ENCODE measurements at regions not wholly inside any gene's neighbourhood (a gene's known extent, or its start where the extent isn't known, plus 50 kb on each side); places are given as distances from the start of the nearest gene placed in this dataset.

DNA sequence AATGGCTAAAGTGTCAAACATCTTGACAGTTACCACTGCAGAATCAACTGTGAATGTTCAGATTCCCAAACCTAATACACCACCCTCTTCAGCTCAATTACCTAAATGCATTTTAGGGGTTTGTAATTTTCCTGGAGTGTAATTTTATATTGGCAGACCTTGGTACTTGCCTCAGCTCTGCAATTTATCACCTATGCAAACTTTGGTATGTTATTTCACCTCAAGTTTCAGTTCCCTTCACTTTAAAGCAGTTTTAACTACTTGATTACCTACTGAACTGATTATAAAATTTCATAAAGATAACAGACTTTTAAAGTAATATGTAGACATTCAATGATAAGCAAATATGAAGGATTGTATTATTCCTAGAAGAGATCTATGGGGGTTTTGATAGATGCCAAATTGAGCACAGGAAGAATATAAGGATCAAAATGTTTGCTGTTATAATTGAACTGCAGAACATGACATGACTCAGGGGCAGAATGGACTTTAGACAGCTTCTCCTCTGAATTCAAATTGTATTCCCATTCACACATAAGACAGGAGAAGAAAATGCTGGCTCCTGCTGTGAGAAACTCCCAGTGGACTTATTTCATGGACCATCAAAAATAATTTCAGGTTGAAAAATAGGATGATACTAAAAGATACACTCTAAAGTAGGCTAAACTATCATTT is 491.5 kb upstream of the LUZP2 start:
- no peak overlapping the region for H3K27ac Mint-ChIP-seq
- H3K4me1 Mint-ChIP-seq = no peaks in the 10 kb centered on the region
- peaks cover 0 to 27% (median 7%) of the 10 kb centered on the region in 3 donors for H3K9me3 Mint-ChIP-seq
- no peaks in the 10 kb centered on the region for H3K36me3 Mint-ChIP-seq
- no peak overlapping the region for H3K4me3 Mint-ChIP-seq
- no peaks in the 10 kb centered on the region for H3K27me3 Mint-ChIP-seq

DNA sequence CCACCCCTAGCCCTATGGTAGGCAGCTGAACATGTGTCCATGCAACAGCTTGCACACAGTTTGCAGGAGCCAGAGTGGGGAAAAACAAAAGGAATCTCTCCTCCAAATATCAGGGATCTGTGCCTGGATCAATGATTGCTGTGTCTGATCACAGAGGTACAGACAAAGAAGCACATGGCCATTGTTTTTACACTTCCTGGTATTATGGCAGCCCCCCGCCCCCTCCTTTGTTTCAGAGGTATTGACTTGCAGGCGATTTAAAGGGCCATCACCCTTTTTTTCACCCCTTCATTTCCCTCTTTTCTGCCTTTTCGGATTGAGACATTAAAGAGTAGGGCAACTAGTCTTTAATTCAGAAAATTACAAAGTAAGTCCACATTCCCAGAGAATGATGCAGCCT is 453.0 kb upstream of the LUZP2 start:
- Mint-ChIP-seq H3K27me3 (no peaks in the 10 kb centered on the region), H3K4me1 (no peaks in the 10 kb centered on the region), H3K36me3 (no peaks in the 10 kb centered on the region), H3K4me3 (no peak overlapping the region), H3K27ac (no peak overlapping the region), H3K9me3 (peaks cover 0 to 13% (median 6%) of the 10 kb centered on the region in 3 donors)

DNA sequence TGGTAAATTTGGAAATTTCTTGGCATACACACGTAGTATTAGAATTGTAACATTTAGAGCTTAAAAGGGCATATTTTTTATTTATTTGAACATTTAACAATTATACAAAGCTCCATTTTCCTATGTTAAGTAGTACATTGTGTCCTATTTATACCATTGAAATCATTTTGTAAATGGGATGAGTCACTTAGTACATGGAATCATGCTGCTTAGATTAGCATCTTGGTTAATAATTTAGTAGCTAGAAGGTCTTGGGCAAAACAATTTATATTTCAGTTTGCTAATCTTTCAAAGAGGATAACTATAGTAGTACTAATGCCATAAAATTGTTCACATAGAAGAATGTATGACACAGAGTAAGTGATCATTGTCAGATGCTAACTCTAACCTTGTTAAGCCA is 450.1 kb upstream of the LUZP2 start:
- Mint-ChIP-seq H3K4me1 (no peaks in the 10 kb centered on the region), H3K27me3 (no peaks in the 10 kb centered on the region), H3K9me3 (peaks cover 3 to 13% (median 12%) of the 10 kb centered on the region in 3 donors), H3K27ac (no peak overlapping the region), H3K36me3 (no peaks in the 10 kb centered on the region), H3K4me3 (no peak overlapping the region)

DNA sequence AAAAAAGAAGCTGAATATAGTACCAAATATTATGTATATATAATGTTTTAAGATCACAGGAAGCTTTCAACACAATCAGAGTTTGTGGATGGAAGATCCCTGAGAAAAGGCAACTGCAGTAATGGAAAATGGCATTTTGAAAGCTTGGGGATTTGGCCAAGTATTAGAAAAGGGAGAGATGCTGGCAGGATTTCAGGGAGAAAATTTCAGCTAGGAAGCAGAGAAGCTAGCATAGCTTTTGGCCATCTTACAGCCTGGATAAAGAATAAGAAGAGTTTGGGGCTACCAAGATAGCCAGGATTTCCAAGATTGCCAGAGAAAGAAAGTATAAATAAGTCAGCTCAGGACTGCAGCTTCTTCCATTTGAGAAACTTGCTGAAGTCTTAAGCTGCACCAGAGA is 440.8 kb upstream of the LUZP2 start:
- no peak overlapping the region for H3K4me3 Mint-ChIP-seq
- H3K9me3 Mint-ChIP-seq = peaks cover 0 to 1% (median 0%) of the 10 kb centered on the region in 3 donors
- no peak overlapping the region for H3K27ac Mint-ChIP-seq
- H3K4me1 Mint-ChIP-seq = no peaks in the 10 kb centered on the region
- H3K36me3 Mint-ChIP-seq = peaks cover 2% of the 10 kb centered on the region
- no peaks in the 10 kb centered on the region for H3K27me3 Mint-ChIP-seq

DNA sequence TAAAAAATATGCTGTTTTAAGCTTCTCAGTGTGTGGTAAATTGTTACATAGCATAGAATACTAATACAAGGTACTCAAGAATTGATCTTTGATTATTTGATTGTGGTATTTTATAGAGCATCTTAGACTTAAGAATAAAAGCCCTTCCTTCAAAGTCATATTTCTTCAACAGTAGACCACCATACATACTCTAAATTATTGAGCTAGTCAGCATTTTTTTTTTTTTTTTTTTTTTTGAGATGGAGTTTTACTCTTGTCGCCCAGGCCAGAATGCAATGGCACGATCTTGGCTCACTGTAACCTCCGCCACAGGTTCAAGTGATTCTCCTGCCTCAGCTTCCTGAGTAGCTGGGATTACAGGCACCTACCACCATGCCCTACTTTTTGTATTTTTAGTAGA is 436.7 kb upstream of the LUZP2 start:
- Mint-ChIP-seq H3K36me3 (peaks cover 2% of the 10 kb centered on the region), H3K27ac (no peak overlapping the region), H3K4me1 (no peaks in the 10 kb centered on the region), H3K27me3 (no peaks in the 10 kb centered on the region), H3K9me3 (peaks cover 0 to 4% (median 3%) of the 10 kb centered on the region in 3 donors), H3K4me3 (no peak overlapping the region)

DNA sequence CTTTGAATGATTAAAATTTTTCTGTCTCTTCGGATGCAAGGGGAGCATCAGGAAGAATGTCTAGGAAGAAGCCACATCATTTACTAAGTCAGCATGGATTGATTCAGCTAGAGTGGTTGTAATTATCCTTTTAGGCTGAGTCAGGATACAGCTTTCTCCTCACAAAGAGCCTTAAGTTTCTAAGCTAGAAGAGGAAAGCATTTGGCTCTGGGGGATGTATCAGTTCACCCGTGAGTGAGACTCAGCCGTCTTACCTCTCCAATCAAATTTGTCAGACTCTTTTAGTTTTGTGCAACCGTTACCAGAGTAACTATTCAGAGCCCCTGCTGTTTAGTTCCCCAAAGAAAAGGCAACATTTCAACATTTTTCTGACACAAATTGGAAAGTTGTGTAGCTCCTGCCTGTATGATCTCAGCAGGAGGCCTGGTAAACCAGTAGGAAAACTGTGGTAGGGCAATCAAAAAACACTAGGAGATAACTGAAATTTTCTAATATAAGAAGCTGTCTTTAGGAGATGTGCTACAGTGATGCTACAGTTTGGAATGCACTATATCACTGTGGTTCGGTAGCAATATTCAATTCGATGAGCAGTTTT is 432.4 kb upstream of the LUZP2 start:
- Mint-ChIP-seq H3K27me3 (no peaks in the 10 kb centered on the region), H3K4me1 (no peaks in the 10 kb centered on the region), H3K27ac (peak overlapping the region in 1 of 3 donors; percentile 23), H3K36me3 (no peaks in the 10 kb centered on the region), H3K4me3 (no peak overlapping the region), H3K9me3 (peaks cover 0 to 4% (median 4%) of the 10 kb centered on the region in 3 donors)

DNA sequence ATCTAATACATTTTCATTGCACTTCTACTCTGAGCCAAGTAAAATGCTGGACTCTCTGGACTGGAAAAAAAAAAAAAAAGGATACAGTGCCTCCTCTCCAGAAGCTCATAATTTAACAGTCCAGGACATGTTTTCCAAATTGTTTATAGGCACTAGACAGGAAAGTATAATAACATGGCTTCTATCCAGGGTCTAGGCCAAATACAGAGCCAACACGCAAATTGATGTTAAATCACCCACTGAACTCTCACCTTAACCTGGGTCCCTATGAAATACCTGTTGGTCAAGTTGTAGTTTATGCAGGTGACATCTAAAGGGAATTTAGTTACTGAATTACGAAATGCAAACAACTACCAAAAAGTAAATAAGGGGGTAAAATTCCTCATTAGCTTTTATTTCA is 428.7 kb upstream of the LUZP2 start:
- Mint-ChIP-seq H3K27me3 (no peaks in the 10 kb centered on the region), H3K36me3 (no peaks in the 10 kb centered on the region), H3K4me1 (no peaks in the 10 kb centered on the region), H3K9me3 (peaks cover 3 to 6% (median 4%) of the 10 kb centered on the region in 3 donors), H3K27ac (no peak overlapping the region), H3K4me3 (no peak overlapping the region)

DNA sequence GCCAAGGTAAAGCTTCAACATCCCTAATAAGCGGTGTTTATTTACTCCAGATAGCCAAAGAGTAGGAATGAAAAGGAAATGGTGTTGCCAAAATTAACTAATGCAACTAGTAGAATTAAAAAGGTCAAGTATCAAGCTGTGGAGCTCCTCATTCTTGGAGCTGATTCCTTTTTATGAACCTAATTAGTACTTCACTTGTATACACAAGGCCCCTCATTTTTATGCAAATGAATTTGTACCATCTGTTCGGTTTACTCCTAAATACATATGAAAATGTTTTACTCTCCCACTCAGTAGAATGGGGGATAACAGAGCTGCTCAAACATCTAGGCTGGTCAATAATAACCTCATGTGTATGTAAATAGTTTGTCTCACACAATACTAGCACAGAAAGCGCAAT is 426.4 kb upstream of the LUZP2 start:
- H3K36me3 Mint-ChIP-seq = no peaks in the 10 kb centered on the region
- H3K4me3 Mint-ChIP-seq = no peak overlapping the region
- H3K4me1 Mint-ChIP-seq = no peaks in the 10 kb centered on the region
- H3K27me3 Mint-ChIP-seq = no peaks in the 10 kb centered on the region
- H3K27ac Mint-ChIP-seq = no peak overlapping the region
- H3K9me3 Mint-ChIP-seq = peaks cover 3 to 4% (median 4%) of the 10 kb centered on the region in 3 donors

DNA sequence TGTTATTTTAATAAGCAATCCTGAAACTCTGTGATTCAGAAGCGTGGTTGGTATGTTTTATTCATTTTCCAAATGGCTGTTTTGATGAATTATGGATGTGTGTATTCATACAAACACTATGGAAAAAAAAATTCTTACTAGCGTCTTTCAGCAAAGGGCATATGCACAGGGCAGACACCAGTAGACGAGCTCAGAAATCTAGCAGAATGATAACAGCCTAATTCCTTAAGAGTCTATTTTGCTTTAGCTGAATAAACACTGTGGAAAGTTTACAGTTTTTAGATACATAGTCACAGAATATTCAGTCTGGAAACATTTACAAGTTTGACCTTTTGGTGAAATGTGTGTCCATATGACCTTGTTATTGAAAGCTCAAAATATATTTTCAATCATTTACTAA is 418.8 kb upstream of the LUZP2 start:
- Mint-ChIP-seq H3K27ac (no peak overlapping the region), H3K4me3 (no peak overlapping the region), H3K36me3 (no peaks in the 10 kb centered on the region), H3K9me3 (peaks cover 0 to 6% (median 2%) of the 10 kb centered on the region in 3 donors), H3K4me1 (no peaks in the 10 kb centered on the region), H3K27me3 (no peaks in the 10 kb centered on the region)

DNA sequence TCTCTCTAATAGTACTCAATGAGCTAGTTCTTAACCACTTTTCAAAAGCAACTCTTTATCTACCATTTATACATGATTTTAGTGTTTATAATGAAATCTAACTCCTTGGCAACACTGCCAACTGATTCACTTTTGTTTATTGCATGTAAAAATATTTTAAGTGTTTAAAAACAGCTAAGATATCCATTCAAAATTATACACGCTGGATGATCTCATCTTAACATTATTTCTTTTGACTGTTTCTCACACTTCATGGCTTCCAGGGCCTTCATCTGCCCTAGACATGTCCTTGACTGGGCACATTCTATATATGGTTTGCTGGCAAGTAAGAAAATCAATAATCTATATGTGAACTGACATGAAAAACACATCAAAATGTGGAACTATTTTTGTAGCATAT is 414.6 kb upstream of the LUZP2 start:
- H3K36me3 Mint-ChIP-seq = no peaks in the 10 kb centered on the region
- no peak overlapping the region for H3K4me3 Mint-ChIP-seq
- no peaks in the 10 kb centered on the region for H3K27me3 Mint-ChIP-seq
- no peak overlapping the region for H3K27ac Mint-ChIP-seq
- H3K9me3 Mint-ChIP-seq = peaks cover 0 to 7% (median 0%) of the 10 kb centered on the region in 3 donors
- H3K4me1 Mint-ChIP-seq = no peaks in the 10 kb centered on the region

DNA sequence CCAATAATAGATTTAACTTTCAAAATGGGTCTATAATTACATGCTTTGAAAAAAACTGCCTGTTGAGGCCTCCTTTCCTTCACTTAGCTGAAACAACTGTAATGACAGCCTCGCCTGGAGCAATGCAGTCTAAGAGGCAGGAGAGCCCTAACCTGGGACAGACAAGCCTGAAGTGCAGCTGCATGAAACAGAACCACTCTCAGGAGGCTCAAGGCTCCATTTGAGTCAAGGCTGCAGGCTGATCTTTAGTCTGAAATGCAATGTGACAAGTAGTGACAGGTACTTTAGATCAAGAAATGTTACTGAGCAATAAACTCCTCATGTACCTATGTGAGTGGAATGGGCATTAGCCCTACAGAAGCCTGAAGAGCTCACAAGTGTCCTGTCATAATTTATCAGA is 414.0 kb upstream of the LUZP2 start:
- no peak overlapping the region for H3K4me3 Mint-ChIP-seq
- H3K4me1 Mint-ChIP-seq = no peaks in the 10 kb centered on the region
- no peak overlapping the region for H3K27ac Mint-ChIP-seq
- H3K36me3 Mint-ChIP-seq = no peaks in the 10 kb centered on the region
- no peaks in the 10 kb centered on the region for H3K27me3 Mint-ChIP-seq
- peaks cover 0 to 7% (median 3%) of the 10 kb centered on the region in 3 donors for H3K9me3 Mint-ChIP-seq

DNA sequence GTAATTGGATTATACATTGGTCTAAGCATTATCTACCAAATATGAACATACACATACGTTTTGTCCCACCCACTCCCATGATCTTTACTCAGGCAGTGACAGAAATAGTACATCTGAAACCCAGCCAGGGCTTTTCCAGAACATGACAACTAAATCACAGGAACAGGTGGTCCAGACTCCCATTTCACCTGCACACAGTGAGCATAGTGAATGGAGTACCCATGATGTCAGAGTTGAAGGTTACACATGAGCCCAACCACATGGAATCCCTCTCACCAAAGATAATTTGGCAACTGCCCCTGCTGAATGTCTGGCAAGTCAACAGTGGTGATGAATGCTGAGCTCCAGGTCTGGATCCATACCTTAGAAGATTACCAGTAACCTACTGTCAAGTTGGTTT is 411.9 kb upstream of the LUZP2 start:
- H3K36me3 Mint-ChIP-seq = no peaks in the 10 kb centered on the region
- H3K9me3 Mint-ChIP-seq = peaks cover 0 to 4% (median 3%) of the 10 kb centered on the region in 3 donors
- H3K27me3 Mint-ChIP-seq = no peaks in the 10 kb centered on the region
- H3K4me1 Mint-ChIP-seq = no peaks in the 10 kb centered on the region
- no peak overlapping the region for H3K27ac Mint-ChIP-seq
- no peak overlapping the region for H3K4me3 Mint-ChIP-seq

DNA sequence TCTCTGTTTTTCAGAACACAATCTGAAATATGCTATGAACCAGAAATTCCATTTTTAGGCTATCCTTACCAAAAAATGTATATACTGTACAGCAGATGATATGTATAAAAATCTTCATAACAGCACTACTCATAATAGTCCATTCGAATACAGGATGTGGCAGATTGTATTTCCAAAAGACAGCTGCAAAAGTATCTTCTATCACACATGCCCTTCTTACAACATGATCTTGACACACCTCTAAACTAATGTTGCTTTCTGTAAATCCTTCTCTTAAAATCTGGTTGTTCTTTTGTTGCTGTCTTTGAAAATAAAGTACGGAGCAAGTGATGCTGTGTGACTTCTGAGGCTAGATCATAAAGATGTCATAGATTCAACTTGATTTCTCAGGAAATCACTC is 409.9 kb upstream of the LUZP2 start:
- Mint-ChIP-seq H3K27me3 (no peaks in the 10 kb centered on the region), H3K9me3 (peaks cover 0 to 4% (median 3%) of the 10 kb centered on the region in 3 donors), H3K4me1 (no peaks in the 10 kb centered on the region), H3K4me3 (no peak overlapping the region), H3K27ac (no peak overlapping the region), H3K36me3 (no peaks in the 10 kb centered on the region)

DNA sequence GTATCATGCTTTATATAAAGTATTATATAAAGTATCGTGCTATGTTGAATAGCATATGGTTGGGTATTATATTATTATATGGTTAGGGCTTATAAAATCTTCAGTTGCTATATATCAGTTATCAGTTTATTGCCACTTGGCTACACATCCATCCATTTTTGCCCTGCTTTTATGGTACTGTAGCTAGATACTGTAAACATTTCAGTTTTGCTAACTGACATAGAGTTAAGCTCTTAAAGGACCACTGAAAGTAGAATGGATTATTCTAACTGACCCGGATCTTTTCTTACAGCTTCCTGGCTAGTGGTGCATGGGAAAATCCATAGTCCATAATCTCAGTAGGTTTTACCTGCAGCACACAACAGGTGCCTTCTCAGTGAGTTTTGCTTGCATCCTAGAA is 405.3 kb upstream of the LUZP2 start:
- Mint-ChIP-seq H3K27ac (no peak overlapping the region), H3K36me3 (no peaks in the 10 kb centered on the region)

DNA sequence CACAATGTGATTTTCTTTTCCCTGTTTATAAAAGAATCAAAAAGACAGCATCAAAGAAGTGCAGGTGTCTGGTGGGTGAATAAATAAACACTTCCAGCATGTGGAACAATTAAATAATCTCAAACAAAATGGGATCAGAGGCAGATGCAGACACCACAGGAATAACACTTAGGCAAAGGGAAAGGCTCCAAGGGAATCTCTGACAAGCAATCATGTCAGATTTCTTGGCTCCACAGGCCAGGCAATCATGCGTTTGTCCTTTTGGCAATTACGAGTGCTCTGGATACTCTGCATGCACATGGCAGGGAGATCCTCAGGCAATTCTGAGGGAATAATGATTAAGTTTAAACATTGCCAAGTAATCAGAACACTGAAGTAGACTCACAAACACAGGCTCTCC is 403.5 kb upstream of the LUZP2 start:
- Mint-ChIP-seq H3K4me1 (peaks cover 0 to 2% (median 0%) of the 10 kb centered on the region in 3 donors), H3K9me3 (peaks cover 0 to 10% (median 0%) of the 10 kb centered on the region in 3 donors), H3K36me3 (no peaks in the 10 kb centered on the region), H3K27me3 (no peaks in the 10 kb centered on the region), H3K27ac (peak overlapping the region in 1 of 3 donors; percentile 71), H3K4me3 (no peak overlapping the region)

More for the DNA sequence above, 405.3 kb upstream of the LUZP2 start:
- Mint-ChIP-seq H3K27me3 (no peaks in the 10 kb centered on the region), H3K4me1 (no peaks in the 10 kb centered on the region), H3K9me3 (peaks cover 0 to 14% (median 3%) of the 10 kb centered on the region in 3 donors), H3K4me3 (no peak overlapping the region)

DNA sequence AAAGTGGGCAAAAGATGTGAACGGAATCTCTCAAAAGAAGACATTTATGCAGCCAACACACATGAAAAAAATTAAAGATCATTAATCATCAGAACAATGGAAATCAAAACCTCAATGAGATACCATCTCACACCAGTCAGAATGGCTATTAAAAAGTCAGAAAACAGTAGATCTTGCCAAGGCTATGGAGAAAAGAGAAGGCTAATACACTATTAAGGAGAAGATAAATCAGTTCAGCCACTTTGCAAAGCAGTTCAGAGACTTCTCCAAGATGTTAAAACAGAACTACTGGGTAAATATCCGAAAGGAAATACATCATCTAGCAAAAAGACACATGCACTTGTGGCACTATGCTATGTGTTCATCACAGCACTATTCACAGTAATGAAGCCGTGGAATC is 388.2 kb upstream of the LUZP2 start:
- H3K27me3 Mint-ChIP-seq = no peaks in the 10 kb centered on the region
- no peaks in the 10 kb centered on the region for H3K36me3 Mint-ChIP-seq
- no peak overlapping the region for H3K27ac Mint-ChIP-seq
- H3K4me1 Mint-ChIP-seq = no peaks in the 10 kb centered on the region
- H3K4me3 Mint-ChIP-seq = no peak overlapping the region
- peaks cover 0 to 17% (median 1%) of the 10 kb centered on the region in 3 donors for H3K9me3 Mint-ChIP-seq
